ENCODE measurements at regions not wholly inside any gene's neighbourhood (a gene's known extent, or its start where the extent isn't known, plus 50 kb on each side); places are given as distances from the start of the nearest gene placed in this dataset.
"Not testable (repeated sequence)": the region's sequence is repeated elsewhere in the genome, so short reads cannot be mapped to it uniquely, and the experiment has no call there.

GRCh38 chr12:83276904-83277303, 590.2 kb downstream of the TMTC2 start:
- DNase-seq: no peak

DNA sequence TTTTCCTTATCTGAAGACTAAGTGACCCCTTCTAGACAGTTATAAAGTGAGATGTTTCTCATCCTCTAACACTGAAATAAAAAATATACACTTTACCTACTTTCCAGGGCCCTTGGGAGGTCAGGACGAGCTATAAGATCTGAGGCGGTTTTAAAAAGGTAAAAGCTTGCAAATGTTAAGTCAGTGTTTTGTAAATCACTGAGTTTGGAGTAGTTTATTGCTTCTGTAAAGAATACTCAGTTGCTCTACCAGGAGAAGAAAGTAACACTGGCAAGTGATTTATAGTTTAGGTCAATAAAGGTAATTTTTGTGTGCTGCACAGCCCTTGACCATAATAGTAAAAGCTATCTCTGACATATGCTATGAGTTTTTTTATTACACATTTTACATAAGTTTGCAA, 584.5 kb downstream of the TMTC2 start:
- no peak for DNase-seq

DNA sequence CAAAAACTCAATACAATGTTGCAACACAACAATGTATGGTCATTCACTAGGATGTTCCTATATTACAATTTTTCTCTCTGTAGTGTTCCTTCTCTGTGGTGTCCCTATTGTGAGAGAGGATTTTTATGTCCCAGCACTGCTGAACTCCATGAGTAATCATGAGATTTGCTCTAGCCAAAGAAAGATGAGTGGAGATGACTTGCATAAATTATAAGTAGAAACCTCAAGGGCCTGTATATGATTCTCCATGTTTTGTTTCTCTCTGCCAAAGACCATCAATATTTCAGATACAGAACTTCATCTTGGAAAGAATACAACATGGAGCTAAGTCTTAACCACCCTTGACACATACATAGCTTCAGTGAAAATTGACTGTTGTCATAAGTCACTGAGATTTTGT, 579.1 kb downstream of the TMTC2 start:
- no peak for DNase-seq

DNA sequence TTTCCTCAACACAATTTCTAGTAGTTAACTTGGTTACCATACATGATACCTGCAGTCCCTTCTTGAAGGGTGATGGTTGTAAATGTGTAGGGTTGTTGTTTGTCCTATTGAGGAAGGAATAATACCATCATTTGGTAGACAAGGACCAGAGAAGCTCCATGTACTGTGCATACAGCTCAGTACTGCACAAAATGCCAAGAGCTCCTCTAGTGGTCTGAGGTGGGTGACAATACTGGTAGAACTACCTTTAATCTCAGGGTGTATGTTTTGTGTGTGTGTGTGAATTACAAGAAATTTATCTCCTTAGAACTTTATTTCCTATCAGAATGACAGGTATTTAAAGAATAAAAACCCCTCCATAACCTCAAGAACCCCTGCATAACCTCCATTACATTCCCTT, 575.3 kb downstream of the TMTC2 start:
- no peak for DNase-seq

DNA sequence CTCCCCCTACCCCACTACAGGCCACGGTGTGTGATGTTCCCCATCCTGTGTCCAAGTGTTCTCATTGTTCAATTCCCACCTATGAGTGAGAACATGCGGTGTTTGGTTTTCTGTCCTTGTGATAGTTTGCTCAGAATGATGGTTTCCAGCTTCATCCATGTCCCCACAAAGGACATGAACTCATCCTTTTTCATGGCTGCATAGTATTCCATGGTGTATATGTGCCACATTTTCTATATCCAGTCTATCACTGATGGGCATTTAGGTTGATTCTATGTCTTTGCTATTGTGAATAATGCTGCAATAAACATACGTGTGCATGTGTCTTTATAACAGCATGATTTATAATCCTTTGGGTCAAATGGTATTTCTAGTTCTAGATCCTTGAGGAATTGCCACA, 573.4 kb downstream of the TMTC2 start:
- not testable (repeated sequence) for DNase-seq

GRCh38 chr12:83257726-83258125, 571.0 kb downstream of the TMTC2 start:
- no peak for DNase-seq

DNA sequence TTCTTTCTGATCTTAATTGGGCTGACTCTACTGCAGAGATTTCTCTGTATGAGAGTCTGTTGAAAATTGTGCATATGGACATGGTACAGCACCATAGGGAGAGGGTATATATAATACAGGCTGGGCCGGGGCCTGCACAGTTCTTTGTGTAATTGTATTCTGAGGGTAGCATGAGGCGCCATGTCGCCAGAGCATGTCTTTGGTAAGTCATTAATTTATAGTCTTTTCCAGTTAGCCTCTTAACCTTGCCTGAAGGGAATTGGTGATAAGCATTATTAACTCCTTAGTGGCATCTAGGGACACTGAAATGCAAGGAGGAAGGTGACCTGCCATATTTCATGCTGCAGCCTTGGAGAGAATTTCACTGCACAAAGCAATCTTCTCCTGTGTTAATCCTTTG, 569.9 kb downstream of the TMTC2 start:
- DNase-seq: no peak

GRCh38 chr12:83250866-83251265, 564.2 kb downstream of the TMTC2 start:
- DNase-seq: no peak

GRCh38 chr12:83245156-83245555, 558.5 kb downstream of the TMTC2 start:
- DNase-seq: no peak

GRCh38 chr12:83244001-83244400, 557.3 kb downstream of the TMTC2 start:
- no peak for DNase-seq

DNA sequence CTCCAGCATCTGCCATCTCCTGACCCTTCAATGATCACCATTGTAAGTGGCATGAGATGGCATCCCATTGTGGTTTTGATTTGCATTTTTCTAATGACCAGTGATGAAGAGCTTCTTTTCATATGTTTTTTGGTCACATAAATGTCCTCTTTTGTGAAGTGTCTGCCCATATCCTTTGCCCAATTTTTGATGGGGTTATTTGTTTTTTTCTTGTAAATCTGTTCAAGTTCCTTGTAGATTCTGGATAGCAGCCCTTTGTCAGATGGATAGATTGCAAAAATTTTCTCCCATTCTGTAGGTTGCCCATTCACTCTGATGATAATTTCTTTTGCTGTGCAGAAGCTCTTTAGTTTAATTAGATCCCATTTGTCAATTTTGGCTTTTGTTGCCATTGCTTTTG, 547.3 kb downstream of the TMTC2 start:
- not testable (repeated sequence) for DNase-seq

GRCh38 chr12:83226960-83227359, 540.3 kb downstream of the TMTC2 start:
- not testable (repeated sequence) for DNase-seq

DNA sequence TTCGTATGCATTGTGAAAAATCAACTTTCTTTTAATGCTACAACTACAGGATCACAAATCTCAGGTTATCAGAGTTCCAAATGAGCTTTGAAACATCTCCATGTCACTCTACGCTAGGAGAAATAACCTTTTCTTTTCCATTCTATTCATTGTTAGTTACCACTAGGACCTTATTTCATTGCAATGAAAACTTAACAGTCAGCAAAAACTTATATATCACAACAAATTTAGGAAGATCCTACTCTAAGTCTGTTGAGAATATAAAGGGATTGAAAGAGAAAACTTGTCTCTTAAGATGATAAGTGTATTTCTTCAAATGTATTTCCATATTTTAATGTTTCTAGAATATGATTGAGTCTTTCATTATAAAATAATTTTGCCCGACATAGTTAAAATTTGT, 539.1 kb downstream of the TMTC2 start:
- DNase-seq: no peak

- DNase-seq: no peak
Observed at GRCh38 chr12:83224012-83224411, 537.3 kb downstream of the TMTC2 start.

GRCh38 chr12:83220774-83221173, 534.1 kb downstream of the TMTC2 start:
- DNase-seq: no peak

- DNase-seq: no peak
Observed at GRCh38 chr12:83216230-83216629, 529.5 kb downstream of the TMTC2 start.

DNA sequence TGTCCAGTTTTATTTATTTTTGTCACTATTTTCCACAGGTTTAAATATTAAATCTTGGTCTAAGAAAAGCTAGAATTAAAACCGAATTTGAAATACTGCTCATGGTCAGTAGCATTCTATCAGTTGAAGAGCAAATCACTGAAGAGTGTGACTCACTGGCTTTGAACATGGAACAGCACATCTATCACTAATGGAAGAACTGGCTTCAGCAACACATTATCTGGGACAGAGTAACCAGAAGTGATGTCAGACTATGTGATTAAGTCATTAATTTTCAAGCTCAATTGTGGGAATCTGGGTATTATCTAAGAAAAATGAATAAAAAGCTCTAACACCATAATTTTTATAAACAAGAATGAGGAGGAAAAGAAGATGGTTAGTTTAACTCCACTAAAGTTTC, 527.5 kb downstream of the TMTC2 start:
- DNase-seq: no peak

DNA sequence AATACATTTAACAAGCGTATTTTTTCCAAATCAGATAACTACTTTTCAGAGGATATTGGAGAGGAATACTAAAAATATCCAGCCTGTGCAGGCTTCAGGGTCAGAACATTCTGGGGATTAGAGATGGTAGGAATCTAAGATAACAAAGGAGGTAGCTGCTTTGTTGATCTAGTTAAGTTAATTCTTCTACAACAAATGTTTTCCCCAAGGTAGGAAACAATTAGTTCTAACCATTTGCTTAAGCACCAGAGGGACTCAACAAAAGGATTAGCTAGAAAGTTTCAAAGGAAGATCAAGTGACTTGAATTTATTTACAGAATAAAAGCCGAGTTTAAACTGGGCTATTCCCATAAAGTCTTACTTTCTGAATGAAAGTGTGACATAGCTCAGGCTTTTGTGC, 524.2 kb downstream of the TMTC2 start:
- DNase-seq: no peak

- no peak for DNase-seq
Observed at GRCh38 chr12:83199069-83199468, 512.4 kb downstream of the TMTC2 start.

DNA sequence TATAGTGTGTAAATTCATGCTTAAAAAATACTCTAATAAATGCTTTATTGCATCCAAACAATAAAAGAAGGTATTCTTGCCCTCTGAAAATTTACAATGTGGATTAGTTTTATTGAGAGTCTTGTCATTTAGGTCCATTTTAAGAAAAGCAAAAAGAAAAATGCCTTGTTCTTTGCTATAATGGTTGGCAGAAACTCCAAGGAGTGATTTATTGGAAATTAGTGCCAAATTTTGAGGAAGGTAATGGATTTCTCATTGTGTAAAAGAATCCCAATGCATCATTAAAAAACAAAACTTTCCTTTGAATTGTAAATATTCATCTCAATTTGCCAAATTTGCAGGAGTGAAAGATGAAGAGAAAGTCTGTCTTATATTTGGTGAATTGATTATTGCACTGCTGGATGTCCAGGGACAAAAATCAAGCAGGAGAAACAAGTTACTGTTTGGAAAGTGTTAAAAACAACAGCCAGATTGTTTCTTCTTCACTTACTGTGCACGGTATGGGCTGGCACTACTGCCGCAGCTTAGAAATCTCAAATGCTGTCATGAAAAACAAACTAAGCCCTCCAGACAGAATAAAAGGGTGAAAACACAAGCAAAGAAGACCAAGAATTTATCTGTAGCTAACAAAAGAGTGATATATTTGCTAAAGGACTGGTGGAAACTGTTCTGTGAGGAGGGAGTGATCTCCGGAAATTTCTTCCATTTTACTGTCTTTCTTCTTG, 511.7 kb downstream of the TMTC2 start:
- DNase-seq: no peak

- DNase-seq: no peak
Observed at GRCh38 chr12:83197483-83197914, 510.8 kb downstream of the TMTC2 start.

GRCh38 chr12:83196694-83197350, 510.1 kb downstream of the TMTC2 start:
- no peak for DNase-seq

DNA sequence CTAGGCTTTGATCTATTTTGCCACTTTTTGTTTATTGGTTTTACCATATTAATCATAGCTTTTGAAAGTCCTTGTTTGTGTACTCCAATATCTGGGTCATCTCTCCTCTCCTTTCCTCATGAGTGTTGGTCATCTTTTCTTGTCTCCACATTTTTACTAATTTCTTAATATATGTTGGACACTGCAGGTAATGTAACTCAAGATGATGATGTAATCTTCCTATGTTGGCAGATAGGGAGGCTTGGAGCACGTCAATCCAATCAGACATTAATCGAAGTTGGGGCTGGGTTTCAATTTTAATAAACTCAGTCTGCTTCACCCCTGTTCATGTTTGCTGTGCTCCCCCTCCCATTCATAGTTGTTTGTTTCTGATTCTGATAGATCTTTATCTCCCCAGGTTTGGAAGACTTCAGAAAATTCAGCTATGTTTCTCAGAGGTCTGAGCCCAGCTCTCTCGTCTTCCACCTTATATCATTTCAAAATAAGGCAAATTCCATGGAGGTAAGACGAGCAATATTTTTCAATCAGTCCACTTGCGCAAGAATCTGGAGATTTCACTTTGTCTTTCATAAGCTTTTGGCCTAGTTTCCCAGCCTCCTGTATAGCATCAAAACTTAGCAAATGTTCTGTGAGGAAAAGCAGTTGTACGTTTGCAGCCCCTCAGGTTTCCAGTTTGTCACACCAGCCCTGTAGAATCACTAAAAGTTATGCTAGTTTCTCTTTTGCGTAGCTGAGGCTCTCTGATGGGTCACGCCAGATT, 504.1 kb downstream of the TMTC2 start:
- DNase-seq: no peak

DNA sequence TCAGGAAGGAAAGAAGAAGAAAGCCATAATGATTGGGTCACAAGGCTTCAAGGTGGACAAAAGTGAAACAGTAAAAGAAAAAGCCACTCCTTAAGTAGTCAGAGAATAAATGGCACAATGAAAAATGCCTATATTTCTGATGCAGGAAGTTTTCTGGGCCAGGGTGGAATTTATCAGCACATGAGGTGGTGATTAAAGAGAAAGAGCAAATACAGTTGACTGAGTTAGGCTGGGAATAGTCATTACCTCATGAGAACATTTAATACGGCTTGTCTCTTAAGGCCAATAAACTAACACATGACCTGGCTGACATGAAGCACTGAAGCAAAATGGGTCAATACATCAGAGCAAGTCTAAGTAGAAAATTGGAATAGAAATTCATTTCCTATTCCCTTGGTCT, 499.7 kb downstream of the TMTC2 start:
- no peak for DNase-seq

All from activated CD4-positive, alpha-beta T cell treated with anti-CD3 and anti-CD28 coated beads for 4 hours (primary cell).